ENCODE measurements at regions not wholly inside any gene's neighbourhood (a gene's known extent, or its start where the extent isn't known, plus 50 kb on each side); places are given as distances from the start of the nearest gene placed in this dataset.
"Not testable (repeated sequence)": the region's sequence is repeated elsewhere in the genome, so short reads cannot be mapped to it uniquely, and the experiment has no call there.

DNA sequence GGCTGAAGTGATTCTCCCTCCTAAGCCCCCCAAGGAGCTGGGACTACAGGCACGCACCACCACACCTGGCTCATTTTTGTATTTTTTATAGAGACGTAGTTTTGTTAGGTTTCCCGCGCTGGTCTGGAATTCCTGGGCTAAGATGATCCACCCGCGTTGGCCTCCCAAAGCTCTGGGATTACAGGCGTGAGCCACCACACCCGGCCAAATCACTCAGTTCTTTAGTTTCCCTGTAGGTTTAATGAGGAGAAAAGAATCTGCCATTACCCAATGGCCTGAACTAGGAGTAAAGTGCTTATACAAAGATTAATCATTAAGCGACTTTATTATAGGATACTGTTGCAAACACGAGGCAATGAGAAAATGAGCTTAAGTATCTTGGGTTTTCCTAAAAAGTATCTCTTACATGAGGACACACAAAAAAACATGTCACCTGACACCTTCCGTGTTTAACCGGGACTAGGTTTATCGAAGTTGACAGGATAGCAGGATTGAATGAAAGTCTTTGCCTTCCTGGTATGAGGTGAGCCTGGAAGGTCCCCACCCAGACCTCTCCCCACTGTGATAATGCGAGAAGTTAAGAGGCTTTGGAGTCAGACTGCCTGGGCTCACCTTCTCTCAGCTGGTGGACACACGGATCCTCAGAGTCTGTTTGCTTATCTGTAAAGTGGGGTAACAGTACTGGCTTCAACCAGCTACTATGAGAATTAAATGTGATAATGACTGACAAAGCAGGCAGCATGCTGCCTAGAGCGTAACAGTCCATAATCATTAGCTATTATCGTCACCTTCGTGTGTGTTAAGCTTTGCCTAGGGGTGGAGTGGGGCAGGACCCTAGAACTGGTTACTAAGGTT is 133.5 kb upstream of the KRAS start:
- DNase-seq (ENCODE audit: low read depth in 2 of 2) = no peak

GRCh38 chr12:25382311-25383106 is 131.8 kb upstream of the KRAS start:
- no peak for DNase-seq (ENCODE audit: low read depth in 2 of 2)

GRCh38 chr12:25377469-25378177 is 126.9 kb upstream of the KRAS start:
- no peak for DNase-seq (ENCODE audit: low read depth in 2 of 2)

GRCh38 chr12:25376985-25377384 is 126.3 kb upstream of the KRAS start:
- DNase-seq (ENCODE audit: low read depth in 2 of 2) = no peak

DNA sequence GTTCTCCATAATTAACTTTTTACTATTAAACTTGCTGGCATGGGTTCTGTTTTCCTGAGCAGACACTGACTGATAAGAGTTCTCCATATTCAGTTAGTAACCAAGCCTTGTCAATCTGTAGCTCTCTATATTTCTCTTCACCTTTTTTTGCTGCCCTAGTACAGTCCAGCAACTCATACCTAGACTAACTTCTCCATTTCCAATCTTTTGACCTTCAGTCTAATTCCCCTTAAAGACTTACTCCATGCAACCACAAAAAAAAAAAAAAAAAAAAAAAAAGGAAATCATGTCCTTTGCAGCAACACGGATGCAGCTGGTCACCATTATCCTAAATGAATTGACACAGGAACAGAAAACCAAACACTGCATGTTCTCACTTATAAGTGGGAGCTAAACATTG is 125.7 kb upstream of the KRAS start:
- DNase-seq (ENCODE audit: low read depth in 2 of 2) = no peak

GRCh38 chr12:25372969-25373817 is 122.5 kb upstream of the KRAS start:
- no peak for DNase-seq (ENCODE audit: low read depth in 2 of 2)

DNA sequence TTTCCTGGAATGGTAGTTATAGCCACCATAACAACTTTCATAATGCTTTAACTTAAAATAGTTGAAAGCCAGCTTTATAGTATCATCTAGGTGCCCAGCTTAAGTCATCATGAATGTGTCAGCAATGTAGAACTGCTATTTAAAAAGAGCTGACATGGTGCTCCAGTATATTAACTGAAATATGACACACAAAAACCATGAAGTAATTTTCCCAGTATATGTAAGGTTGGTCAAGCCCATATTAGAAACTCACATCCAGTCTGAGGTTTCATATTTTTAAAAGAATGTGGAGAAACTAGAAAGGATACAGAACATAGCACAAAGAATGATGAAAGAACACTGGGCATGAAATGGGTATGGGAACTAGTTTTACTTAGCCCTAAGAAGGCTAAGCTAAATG is 121.3 kb upstream of the KRAS start:
- no peak for DNase-seq (ENCODE audit: low read depth in 2 of 2)

GRCh38 chr12:25368557-25368956 is 117.8 kb upstream of the KRAS start:
- no peak for DNase-seq (ENCODE audit: low read depth in 2 of 2)

DNA sequence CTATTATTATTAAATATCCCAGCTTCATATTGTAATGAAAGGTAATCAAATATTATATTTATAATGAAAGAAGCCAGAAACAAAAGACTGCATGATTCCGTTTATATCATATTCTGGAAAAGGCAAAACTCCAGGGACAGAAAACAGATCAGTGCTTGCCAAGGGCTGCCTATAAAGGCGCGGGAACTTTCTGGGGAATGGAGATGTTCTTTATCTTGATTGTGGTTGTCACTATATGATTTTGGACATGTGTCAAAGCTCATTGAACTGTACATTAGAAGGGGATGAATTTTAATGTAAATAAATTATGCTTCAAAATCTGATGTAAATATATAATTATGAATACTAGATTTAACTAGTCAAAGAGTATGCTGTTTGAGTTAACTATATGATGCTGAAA is 115.4 kb upstream of the KRAS start:
- no peak for DNase-seq (ENCODE audit: low read depth in 2 of 2)

GRCh38 chr12:25365340-25365730 is 114.6 kb upstream of the KRAS start:
- DNase-seq (ENCODE audit: low read depth in 2 of 2) = no peak

- DNase-seq (ENCODE audit: low read depth in 2 of 2) = no peak
Observed at GRCh38 chr12:25364529-25365339, 114.0 kb upstream of the KRAS start.

- no peak for DNase-seq (ENCODE audit: low read depth in 2 of 2)
Observed at GRCh38 chr12:25362646-25363045, 111.9 kb upstream of the KRAS start.

GRCh38 chr12:25361511-25361910 is 110.8 kb upstream of the KRAS start:
- no peak for DNase-seq (ENCODE audit: low read depth in 2 of 2)

DNA sequence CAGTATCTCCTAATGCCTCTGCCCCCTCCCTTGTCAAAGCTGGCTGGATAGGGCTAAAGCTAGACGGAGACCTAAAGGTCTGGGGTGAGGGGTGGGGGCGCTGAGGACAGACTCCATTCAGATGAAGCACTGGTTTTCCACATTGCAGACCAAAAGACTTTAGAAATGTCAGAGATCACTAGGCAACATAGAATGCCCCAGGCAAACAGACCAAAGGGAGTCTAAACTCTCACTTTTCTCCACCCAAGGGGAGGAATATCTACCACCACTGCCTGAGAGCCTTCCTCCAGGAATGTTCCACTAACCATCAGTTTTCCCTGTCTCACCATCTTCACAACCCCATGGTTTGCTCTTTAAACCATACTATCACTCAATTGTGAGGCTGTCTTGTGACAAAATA is 106.9 kb upstream of the KRAS start:
- no peak for DNase-seq (ENCODE audit: low read depth in 2 of 2)

DNA sequence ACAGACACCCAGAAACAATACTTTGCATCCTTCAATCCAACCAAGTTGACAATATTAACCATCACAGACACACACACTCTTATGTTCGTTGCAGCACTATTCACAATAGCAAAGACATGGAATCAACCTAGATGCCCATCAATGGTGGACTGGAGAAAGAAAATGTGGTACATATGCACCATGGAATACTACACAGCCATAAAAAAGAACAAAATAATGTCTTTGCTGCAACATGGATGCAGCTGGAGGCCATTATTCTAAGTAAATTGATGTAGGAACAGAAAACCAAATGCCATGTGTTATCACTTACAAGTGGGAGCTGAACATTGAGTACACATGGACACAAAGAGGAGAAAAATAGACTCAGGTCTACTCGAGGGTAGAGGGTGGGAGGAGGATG is 102.2 kb upstream of the KRAS start:
- not testable (repeated sequence) for DNase-seq (ENCODE audit: low read depth in 2 of 2)

DNA sequence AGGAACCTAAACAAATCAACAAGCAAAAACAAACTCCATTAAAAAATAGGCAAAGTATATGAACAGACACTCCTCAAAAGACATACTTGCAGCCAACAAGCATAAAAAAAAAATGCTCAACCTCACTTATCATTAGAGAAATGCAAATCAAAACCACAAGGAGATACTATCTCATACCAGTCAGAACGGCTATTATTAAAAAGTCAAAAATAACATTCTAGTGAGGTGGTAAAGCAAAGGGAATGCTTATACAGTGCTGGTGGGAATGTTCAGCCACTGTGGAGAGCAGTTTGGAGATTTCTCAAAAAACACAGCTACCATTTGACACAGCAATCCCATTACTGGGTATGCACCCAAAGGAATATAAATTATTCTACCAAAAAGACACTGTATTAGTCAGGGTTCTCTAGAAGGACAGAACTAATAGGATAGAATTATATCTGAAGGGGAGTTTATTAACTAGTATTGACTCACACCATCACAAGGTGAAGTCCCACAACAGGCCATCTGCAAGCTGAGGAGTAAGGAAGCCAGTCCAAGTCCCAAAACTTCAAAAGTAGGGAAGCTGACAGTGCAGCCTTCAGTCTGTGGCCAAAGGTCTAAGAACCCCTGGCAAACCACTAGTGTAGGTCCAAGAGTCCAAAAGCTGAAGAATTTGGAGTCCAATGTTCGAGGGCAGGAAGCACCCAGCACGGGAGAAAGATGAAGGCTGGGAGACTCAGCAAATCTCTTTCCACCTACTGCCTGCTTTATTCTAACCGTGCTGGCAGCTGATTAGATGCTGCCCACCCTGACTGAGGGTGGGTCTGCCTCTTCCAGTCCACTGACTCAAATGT is 101.6 kb upstream of the KRAS start:
- DNase-seq (ENCODE audit: low read depth in 2 of 2) = no peak

DNA sequence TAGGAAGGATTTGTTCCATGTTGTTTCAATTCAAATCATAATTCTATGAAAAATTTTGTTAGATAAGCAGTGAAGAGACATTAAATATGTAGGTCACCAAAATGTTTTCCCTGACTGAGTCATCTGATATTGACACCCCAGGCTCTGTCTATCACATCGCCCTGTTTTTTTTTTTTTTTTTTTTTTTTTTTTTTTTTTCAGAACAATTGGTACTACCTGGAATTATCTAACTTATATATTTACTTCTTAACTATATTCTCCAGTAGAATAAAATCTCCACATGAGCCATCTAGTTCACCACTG is 97.8 kb upstream of the KRAS start:
- DNase-seq (ENCODE audit: low read depth in 2 of 2) = no peak

DNA sequence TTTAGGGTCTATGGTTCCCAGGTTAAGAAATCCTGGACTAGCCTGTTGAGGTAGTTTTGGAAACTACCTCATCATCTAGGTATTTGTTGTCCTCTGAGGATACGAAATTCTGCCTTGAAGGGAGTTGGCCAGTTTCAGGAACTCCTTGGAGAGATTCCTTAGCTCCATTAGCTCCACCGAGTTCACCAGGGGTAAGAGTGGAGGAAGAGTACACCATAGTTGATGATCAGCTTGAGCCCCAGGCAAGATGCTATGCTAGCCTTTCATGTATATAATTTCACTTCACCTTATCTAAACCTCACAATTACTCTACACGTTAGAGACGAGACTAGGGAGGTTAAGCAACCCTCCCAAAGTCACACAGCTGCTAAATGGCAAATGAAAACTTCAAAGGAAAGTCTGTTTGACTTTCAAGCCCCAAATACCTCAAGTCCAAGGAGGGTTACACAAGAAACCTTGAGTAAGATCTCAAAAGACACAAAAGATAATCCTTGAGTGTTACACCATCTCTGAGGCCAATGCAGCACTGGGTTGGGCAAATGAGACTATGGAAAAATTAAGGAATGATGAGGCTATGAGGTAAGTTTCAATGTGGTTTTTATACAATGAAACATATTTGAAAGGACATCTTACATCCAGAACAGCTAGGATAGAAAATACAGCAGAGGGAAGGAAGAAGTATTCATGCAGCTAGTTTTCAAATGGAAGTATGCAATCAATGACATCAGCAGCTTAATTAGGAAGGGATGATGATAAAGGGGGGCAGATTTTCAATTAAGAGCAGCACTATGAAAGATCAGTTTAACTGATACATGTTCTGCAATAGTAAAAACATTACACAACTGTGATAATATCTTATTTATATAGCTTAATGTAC is 97.2 kb upstream of the KRAS start:
- DNase-seq (ENCODE audit: low read depth in 2 of 2) = no peak

- DNase-seq (ENCODE audit: low read depth in 2 of 2) = not testable (repeated sequence)
Observed at GRCh38 chr12:25341877-25342276, 91.1 kb upstream of the KRAS start.
